ENCODE measurements at regions not wholly inside any gene's neighbourhood (a gene's known extent, or its start where the extent isn't known, plus 50 kb on each side); places are given as distances from the start of the nearest gene placed in this dataset.
A peak's percentile ranks its signal among the peaks of the same experiment; 100 is the strongest.
"Not testable (repeated sequence)": the region's sequence is repeated elsewhere in the genome, so short reads cannot be mapped to it uniquely, and the experiment has no call there.

DNA sequence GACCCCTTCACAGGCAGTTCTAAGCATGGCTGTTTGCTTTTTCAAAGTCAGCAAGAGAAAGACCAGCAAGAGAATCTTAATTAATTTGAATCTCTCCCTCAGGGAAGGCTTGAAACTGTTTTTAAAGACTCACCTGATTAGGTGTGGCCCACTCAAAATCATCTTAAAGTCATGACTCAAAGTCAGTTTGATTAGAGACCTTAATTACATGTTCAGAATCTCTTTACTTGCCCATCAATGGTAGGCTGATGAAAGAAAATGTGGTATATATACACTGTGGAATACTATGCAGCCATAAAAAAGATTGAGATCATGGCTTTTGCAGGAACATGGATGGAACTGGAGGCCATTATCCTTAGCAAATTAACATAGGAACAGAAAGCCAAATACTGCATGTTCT, 247.5 kb upstream of the PRKX start:
- H3K27ac ChIP-seq = no peak overlapping the region
- TF ChIP-seq, protein P1, sequence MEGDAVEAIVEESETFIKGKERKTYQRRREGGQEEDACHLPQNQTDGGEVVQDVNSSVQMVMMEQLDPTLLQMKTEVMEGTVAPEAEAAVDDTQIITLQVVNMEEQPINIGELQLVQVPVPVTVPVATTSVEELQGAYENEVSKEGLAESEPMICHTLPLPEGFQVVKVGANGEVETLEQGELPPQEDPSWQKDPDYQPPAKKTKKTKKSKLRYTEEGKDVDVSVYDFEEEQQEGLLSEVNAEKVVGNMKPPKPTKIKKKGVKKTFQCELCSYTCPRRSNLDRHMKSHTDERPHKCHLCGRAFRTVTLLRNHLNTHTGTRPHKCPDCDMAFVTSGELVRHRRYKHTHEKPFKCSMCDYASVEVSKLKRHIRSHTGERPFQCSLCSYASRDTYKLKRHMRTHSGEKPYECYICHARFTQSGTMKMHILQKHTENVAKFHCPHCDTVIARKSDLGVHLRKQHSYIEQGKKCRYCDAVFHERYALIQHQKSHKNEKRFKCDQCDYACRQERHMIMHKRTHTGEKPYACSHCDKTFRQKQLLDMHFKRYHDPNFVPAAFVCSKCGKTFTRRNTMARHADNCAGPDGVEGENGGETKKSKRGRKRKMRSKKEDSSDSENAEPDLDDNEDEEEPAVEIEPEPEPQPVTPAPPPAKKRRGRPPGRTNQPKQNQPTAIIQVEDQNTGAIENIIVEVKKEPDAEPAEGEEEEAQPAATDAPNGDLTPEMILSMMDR (IDR thresholded peaks at IDR 0.05) = no peak

DNA sequence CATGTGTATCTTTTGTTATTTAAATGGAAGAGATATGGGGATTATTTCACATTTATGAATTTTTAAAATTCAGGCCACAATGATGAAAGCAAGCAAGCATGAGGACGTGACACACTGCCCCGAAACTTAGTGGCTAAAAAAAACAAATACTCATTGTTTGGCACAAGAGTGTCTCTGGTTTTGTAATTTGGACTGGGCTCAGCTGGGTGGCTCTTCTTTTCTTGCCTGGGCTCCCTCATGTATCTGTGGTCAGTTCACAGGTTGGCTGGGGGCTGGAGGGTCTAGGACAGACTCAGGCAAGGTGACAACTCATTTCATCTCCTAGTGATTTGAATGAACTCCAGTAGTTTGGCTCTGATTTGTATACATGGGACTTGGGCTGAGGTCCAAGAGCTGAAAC, 238.4 kb upstream of the PRKX start:
- TF ChIP-seq, protein P1 (IDR thresholded peaks at IDR 0.05) = no peak
- no peak for TF ChIP-seq ZFX (IDR thresholded peaks at IDR 0.05; ENCODE audit: borderline replicate concordance)
- no peak overlapping the region for H3K27ac ChIP-seq

DNA sequence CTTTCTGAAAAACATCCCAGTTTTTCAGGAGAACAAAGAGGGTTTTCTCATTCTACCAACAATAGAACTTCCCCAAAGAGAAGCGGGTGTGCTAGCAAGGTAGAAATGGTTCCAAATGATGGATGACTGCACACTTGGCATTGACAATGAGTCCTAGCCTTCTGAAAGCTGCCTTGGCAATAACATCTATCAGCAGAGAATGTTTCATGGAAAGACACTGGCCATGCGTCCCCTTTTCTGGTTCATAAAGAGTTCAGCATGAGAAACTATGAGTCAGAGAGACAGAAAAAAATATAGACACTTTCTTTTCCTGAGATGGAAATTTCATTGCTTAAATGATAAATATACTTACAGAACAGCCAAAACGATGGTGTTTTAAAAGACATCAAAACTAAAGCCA, 236.9 kb upstream of the PRKX start:
- no peak overlapping the region for H3K27ac ChIP-seq

DNA sequence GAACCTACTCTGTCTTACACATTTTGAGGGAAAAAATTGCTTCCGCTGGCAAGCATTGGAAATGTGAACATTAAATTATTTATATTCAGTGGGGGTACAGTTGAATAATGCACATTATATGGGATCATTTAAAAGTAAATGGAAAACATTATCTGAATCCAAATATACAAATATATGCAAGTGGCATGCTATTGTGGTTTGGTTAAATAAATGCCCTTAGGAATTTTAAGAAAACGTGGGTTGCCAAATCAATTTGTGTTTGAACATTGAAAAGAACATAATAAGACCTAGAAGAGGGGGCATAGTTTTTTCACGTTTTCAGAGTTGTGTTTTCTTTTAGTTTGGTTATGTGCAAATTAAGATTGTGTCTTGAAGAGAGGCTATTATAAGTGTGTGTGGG, 230.5 kb upstream of the PRKX start:
- TF ChIP-seq ZFX (IDR thresholded peaks at IDR 0.05; ENCODE audit: borderline replicate concordance) = no peak
- TF ChIP-seq, protein P1 (IDR thresholded peaks at IDR 0.05) = no peak
- H3K27ac ChIP-seq = no peak overlapping the region

More for the DNA sequence above, 236.9 kb upstream of the PRKX start:
- no peak for TF ChIP-seq ZFX (IDR thresholded peaks at IDR 0.05; ENCODE audit: borderline replicate concordance)
- TF ChIP-seq, protein P1 (IDR thresholded peaks at IDR 0.05) = no peak

DNA sequence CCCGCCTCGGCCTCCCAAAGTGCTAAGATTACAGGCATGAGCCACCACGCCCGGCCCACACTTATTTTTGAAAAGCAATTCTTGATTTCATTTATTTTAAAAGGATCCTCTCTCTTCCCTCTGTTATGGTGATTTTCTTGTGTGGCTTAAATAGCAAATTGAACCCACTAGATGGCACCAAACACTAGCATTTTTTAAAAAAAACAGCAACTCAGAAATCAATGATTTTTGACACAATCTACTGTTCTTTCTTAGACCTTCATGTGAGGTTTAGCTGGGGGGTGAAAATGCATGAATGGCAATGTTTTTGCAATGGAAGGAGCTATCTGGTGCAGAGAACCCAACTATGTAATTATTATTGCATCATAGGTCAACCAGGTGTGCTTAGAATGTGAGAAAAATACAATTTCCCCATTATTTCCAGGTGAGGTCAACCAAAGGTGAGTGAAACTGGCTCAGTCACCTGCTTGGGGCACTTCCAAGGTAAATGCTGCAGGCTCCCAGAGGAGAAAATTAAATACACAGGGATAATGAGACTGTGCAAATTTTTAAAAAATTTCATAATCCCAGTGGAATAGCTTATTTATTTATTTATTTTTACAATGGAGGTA, 226.7 kb upstream of the PRKX start:
- TF ChIP-seq, protein P1 (IDR thresholded peaks at IDR 0.05) = peak; percentile 54
- no peak for TF ChIP-seq ZFX (IDR thresholded peaks at IDR 0.05; ENCODE audit: borderline replicate concordance)
- no peak overlapping the region for H3K27ac ChIP-seq

DNA sequence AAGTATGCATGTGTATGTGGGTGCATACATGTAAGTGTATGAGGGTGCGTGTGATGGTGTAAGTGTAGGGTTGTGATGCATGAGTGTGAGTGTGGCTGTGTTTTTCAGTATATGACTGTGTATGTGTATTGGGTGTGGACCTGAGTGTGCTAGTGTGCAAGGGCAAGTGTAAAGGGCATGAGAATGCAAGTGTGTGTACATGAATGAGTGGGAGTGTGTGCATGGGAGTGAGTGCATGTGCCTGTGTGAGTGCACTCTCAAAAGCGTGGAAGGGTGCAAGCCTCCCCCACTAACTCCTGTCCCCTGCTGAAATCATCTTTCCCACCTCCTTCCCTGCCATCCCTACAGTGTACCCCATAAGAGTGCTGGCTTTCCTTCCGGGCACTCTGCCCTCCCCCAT, 225.1 kb upstream of the PRKX start:
- H3K27ac ChIP-seq = no peak overlapping the region
- TF ChIP-seq, protein P1 (IDR thresholded peaks at IDR 0.05) = no peak
- TF ChIP-seq ZFX (IDR thresholded peaks at IDR 0.05; ENCODE audit: borderline replicate concordance) = no peak

DNA sequence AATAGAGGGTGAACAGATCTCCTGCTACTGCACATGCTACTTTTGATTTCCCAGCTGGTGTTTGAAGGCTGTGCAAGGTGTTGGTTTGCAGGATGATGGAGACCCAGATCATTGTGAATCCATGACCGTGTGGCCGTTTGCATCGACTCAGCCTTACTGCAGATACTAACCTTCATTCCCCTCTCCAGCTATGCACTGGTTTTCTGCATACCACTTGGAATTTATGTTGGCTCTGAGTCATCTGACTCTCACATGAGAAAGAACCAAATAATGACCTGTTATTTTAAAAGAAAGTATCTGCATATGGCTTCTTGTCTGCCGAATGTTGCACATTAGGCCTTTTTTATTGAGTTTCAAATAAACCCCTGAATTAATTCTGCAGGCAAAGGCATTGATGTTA, 221.7 kb upstream of the PRKX start:
- H3K27ac ChIP-seq = not testable (repeated sequence)

DNA sequence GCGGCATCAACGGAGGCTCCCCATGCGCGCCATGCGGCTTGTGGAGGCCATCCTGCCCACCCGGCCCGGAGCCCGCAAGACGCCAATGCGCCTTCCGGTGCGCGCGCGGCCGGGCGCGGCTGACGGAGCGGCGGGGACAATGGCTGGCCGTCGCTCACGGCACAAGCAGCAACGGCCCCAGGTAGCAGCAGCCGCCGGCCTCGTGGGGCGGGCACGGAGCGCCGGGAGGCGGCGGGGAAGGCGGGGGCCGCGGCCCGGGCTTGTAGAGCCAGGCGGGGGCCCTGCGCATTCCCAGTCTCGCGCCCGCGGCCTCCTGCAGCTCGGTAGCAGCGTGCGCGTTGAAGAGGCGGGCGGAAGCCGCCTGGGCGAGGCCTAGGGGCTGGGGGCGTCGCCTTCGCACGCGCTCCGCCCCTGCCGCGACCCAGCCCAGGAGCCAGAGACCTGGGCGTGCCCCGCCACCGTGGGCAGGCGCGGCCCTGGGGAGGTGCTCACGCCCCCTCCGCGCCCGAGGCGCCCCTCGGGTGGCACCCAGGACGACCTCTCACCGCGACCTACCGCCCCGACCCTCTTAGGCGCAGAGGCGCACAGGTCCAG, 207.1 kb upstream of the PRKX start:
- H3K27ac ChIP-seq = not testable (repeated sequence)

DNA sequence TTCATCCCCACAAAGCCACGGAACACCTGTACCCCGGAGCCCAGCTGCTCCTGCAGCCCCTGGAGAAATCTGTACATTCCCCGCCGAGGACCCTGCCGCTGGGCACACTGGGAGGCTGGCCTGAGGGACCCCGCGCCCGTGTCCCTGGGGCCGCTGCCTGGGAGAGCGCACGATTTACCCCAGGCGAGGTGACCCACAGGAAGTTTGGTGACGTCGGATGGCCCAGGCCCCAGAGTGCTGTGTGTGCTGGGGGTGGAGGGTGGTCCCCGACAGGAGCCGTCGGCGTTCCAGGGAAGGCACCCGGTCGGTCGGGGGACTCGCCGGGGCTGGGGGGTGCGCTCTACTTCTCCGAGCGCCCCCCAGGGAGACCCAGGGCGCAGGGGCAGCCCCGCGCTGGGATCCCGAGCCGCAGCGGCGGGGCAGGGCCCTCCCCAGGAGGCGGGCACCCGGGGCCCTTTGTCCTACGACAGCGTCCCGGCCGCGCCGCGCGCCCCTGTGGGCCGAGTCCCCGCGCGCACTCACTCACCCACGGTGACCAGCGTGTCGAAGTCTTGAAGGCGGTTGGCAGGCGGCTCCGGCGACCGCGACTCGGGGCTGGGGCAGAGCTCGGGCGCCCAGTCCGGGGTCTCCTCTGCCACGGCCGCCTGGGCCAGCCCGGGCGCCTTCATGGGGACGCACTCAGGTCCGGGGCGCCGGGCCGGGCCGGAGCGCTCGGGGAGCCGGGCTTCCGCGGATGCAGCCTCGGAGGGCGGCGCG, 206.4 kb upstream of the PRKX start:
- H3K27ac ChIP-seq = not testable (repeated sequence)

DNA sequence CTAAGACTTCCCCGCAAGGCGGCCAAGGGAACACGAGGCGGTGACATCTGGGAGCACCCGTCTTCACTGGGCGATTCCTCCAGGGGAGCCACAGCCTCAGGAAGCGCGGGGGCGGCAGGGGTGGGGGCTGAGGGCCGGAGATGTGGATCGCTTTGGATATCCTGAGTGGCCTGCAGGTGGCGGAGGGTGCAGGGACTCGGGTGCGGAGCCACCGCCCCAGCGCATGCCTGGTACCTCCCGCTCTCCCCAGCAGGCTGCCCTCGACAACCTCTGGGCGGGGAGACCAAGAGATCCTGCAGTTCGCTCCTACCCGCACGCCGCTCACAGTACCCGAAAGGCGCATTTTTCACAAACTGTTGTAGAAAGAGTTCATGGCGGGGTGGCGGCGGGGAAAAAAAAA, 201.4 kb upstream of the PRKX start:
- H3K27ac ChIP-seq = not testable (repeated sequence)

DNA sequence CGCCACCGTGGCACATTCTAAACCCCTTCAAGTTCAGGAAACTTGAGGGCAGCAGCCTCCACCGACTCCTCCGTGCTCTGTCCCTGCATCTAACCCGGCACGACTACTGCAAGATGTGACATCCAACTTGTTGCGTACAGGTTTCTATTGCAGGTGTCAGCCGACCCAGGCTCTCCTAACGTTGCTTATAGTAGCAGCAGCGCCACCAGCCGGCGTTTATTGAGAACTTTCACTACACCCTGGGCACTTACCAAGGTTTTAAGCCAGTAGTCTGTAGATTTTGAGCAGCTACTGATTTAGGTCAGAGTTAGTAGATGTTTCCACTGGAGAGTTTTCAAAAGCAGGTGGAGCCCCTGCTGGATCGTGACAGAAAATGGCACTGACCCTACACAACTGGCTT, 200.6 kb upstream of the PRKX start:
- not testable (repeated sequence) for H3K27ac ChIP-seq

DNA sequence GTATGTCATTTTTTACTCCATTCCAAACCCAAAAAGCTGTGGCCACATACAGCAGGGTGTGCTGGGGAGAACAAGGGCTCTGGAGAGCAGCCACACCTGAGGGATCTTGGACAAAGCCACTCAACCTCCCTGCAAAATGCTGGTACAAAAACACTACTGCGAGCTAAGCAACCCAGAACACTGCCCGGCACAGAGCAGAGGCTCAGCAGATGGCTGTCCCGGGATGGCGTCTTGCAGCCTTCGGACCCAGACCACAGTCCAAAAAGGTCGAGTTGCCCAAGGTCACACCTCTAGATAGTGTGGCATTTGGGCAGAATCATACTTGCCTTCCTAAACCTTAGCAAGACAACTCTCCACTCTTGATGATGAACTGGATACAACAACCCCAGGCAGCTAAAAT, 197.6 kb upstream of the PRKX start:
- not testable (repeated sequence) for H3K27ac ChIP-seq

DNA sequence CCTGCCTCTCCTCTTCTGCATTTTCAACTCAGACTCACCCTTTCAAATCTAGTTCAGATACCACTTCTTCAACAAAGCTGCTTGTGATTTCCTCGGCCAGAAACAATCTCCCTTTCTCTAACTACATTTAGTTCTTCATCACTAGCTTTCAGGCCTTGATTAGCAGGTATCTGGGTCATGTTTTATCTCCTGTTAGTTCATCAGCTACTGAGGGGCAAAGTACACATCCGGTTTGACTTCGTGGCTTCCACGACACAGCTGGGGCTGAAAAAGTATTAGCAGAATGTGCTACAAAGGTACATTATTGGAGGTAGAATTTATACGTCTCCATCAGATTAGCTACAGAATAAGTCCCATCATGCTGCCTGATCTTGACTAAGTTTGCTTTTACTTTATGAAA, 197.2 kb upstream of the PRKX start:
- H3K27ac ChIP-seq = not testable (repeated sequence)
